HG03064 (cell line): ENCODE measurements at regions not wholly inside any gene's neighbourhood (a gene's known extent, or its start where the extent isn't known, plus 50 kb on each side); places are given as distances from the start of the nearest gene placed in this dataset.

Source experiments
- ATAC-seq: cut with Tn5 transposase; IDR thresholded peaks from one replicate; pipeline ENCODE4 v1.9.1; 2021; ENCODE audit warnings: low read depth; ENCODE audit not compliant: unreplicated experiment

GRCh38 chr11:111194860-111195568 lies 50.5 kb upstream of the POU2AF2 start:
- ATAC-seq: no peak

GRCh38 chr11:111193924-111194490 lies 51.5 kb upstream of the POU2AF2 start:
- ATAC-seq: no peak

- no peak for ATAC-seq
Measured at GRCh38 chr11:111189466-111189865, 56.1 kb upstream of the POU2AF2 start.

DNA sequence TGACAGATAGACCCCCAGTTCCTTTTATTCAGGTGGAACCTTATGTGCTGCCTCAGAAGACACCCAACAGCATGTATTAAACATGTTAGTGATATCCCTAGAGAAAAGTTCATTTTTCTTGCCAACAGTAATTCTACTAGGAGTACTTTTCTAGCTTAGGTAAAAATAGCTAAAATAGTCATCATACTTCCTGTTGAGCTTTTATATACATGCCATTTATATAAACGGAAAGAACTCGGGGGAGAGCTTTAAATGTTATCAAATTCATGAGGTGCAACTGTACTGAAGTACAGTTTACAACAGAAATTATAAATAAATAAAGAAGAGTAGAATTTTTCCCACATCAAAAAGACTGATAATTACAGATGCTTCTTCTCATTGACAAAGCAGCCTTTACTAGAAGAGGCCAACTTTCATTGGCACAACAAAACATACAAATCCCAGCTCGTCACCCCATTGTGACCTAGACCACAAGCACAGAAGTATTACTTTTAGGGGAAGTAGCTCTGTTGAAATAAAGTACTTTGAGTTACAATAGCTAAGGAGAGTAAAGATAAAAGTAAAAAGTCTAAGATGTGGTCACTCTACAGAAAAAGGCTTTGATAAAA lies 59.1 kb upstream of the POU2AF2 start:
- ATAC-seq: no peak

DNA sequence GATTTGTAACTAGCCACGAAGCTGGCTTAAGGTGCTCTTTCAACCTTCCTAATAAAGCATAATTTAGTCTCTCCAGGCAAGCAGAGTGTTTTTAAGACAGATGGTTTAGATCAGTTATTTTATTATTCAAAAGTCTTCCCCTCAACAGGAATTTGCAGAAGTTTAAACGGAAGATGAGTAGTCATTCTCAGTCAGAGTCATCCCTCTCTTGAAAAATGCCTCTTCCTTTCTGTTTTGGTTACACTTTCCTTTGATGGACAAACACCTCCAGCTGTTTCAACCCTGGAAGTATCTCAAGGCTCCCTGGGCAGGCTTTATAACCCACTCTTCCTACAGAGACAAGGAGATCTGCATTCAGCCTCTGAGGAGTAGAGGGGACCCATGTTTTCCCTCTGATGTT lies 60.3 kb upstream of the POU2AF2 start:
- ATAC-seq: no peak

GRCh38 chr11:111183706-111184105 lies 61.8 kb upstream of the POU2AF2 start:
- no peak for ATAC-seq

DNA sequence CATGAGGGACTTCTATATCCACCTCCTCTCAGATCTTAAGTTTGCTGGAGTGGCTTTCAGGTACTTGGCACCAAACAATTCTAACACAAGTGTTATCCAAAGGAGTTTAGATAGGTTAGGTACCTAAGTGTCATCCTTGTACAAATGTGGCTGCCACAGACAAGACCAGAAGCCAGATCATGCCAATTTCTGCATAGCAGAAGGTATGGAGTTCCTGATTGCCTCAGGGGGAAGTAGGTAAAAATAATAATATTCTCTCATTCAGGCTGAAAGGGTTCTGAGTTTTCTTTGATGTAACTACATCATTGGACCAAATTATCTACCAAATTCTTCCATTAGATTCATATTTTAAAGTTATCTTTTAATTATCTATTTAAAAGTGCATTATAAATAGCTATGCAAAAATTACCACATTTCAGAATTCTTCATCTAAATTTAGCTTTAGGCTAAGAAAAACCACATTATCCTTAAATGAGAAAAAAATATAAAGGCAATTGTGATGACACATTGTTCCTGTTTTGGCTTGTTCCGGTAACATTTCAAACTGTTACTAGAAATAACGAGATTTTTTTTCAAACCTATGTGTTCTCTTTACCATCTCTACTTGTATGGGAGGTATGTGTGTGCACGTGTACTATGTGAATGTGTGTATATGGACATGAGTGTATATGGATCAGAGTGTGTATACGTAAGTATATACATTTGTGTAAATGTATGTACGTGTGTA lies 66.2 kb upstream of the POU2AF2 start:
- ATAC-seq: no peak

- ATAC-seq: peak; percentile 76
Measured at GRCh38 chr11:111177037-111177871, 68.3 kb upstream of the POU2AF2 start.

GRCh38 chr11:111176603-111177002 lies 68.9 kb upstream of the POU2AF2 start:
- ATAC-seq: peak; percentile 55

DNA sequence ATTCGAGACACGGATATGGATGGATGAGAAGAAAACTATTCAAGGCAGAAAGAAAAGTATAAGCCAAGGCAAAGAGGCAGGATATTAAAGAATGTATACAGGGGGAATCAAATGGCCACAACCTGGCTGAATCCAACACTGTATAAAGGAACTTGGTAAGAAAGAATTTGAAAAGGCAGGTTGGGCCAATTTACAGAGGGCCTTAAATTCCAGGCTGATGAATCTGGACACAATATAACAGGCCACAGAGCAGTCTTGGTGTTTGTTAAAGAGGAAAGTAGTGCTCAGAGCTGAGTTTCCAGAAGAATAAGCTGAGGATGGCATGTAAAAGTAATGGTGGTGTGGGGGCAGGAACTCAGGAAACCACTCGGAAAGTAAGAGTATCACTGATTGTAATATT lies 72.3 kb upstream of the POU2AF2 start:
- ATAC-seq: no peak

DNA sequence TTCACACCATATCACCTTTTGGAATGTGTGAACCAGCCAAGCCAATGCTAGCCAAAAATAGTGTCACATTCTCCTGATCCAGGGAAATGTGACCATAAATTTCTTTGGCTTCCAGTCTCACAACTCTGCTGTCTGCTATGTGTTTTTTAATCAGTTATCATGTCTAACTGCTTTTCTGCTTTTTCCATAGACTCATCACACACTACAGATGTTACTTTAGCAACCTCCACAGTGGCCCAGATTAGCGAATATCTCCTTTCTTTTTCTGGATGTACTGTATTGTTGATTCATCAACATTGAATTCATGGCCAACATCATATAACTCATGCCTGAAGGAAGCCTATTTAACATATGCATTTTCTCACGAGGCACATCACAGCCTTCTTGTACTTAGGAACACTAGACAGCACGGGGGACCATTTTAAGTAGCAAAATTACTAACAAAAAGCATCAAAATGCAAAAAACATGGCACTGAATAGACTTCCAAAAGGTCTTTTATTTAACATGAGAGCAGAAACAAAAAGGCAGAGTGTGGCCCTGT lies 73.1 kb upstream of the POU2AF2 start:
- no peak for ATAC-seq

GRCh38 chr11:111170761-111171379 lies 74.7 kb upstream of the POU2AF2 start:
- no peak for ATAC-seq

DNA sequence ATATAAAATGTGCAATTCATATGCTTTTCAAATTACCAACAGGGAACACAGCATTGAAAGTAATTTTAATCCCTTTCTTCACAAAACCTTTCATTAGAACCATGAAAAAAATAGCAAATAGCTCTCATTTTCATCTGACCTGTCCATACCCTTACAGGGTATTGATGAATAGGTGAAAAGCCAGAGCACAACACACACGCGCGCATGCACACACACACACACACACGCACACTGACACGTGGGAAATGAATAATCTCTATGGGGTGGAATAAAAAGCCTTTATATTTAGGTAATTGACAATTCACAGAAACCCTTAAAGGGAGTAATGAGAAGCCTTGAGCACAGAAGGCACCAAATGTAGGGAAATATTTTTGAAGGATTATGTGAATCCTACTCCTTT lies 76.2 kb upstream of the POU2AF2 start:
- ATAC-seq: no peak

DNA sequence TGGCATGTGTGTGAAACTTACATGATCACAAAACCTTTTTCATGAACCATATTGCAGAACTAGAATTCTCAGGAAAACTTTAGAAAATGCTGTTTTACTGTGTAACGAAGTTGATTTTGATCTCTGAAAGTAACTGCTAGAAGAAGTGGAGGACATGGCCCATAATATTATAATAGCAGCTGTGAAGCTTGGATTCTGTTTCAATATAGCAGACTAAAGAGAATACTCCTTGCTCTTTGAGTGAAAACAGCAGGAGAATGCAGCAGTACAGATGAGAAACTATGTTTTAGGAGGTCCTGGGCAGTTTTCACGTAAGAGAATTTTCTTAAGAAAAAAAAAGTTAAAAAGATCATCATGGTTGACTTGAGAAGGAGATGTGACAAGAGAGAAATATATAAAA lies 76.7 kb upstream of the POU2AF2 start:
- no peak for ATAC-seq

- no peak for ATAC-seq
Measured at GRCh38 chr11:111167666-111168065, 77.9 kb upstream of the POU2AF2 start.

DNA sequence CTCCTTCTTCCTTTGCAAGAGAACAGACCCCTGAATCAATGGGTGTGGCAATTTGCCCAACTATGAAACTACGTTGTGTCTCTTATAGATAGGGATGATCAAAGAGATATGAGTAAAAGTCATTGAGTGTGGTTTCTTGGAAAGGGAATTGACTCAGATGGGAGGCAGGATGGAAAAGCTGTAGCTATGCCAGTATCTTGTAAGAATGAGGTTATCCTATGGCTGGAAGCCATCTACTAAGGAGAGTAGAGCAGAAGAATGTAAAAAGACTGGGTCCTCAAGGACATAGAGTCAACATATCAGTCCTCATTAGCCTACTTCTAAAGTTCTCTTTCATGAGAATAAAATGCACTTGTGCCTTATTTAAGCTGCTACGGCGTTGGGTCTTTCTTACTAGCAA lies 78.9 kb upstream of the POU2AF2 start:
- no peak for ATAC-seq

DNA sequence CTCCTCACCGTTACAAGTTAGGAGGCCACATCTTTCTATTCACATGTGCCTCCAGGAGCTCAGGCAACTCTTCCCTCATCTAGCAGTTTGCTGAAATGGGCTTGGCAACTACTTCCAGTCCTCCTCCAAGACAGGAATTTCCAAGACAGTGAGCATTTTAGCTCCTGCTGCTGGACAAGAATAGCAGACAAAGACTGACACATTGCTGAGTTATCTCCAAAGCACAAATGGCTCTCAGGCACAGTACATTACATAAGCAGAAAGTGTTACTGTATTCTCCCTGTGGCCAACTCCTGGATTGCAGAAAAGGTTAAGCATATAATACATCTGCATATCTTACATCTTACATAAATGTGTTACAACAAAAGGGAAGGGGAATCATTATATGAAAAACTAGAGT lies 83.2 kb upstream of the POU2AF2 start:
- ATAC-seq: no peak

DNA sequence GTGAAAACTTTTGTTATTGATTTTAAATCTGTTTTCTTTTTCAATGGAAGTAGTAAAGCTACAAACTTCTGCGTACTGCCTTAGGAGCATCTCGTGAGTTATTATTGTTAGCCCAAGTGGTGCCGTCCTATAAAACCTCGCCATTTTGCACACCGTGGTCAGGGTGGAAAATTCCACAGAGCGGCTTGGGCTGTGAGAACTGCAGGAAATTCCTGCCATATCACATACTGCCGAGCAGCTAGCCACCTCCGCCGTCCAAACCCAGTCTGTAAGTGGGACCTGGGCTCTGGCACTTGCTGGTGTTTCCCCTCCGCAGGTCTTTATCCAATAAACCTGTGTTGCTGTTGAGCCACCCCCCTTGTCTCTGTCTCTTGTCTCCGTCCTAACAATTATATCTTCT lies 88.0 kb upstream of the POU2AF2 start:
- ATAC-seq: no peak

DNA sequence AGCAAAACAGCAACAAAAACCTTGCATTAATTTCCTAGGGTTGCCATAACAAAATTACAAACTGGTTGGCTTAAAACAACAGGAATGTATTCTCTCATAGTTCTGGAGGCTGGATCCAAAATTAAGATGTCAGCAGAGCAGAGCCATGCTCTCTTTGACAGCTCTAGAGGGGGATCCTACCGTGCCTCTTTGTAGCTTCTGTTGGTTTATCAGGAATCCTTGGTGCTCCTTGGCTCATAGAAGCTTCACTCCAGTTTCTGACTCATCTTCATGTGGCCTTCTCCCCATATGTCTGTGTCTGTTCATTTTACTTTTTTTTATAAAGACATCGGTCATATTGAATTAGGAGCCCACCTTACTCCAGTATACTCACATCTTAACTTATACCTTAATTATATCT lies 90.5 kb upstream of the POU2AF2 start:
- ATAC-seq: no peak

GRCh38 chr11:111153194-111153593 lies 92.3 kb upstream of the POU2AF2 start:
- no peak for ATAC-seq
